Esophagus squamous epithelium (tissue), 5 donors: ENCODE measurements at regions not wholly inside any gene's neighbourhood (a gene's known extent, or its start where the extent isn't known, plus 50 kb on each side); places are given as distances from the start of the nearest gene placed in this dataset.

Experiments
- DNase-seq: peaks from one replicate; lab custom pipeline; 2025; lab: John Stamatoyannopoulos, UW
- H3K27ac ChIP-seq, 4 donors: fragments of 200-600 bp; sonication (generic); one replicate each; pipeline ENCODE4 v1.5.1; 2016 to 2019; ENCODE audit warnings: mild to moderate bottlenecking in 1 of 4
- H3K27me3 ChIP-seq, 4 donors: fragments of 200-600 bp; sonication (generic); 1 replicate in 3 of 4; 2 replicates in 1 of 4; pipeline versions ENCODE4 v1.5.1 to v1.6.0; 2017 to 2021; ENCODE audit warnings: antibody characterized with exemption in 1 of 4
- H3K36me3 ChIP-seq, 3 donors: fragments of 200-600 bp; sonication (generic); one replicate each; pipeline ENCODE4 v1.5.1; 2016 to 2019
- H3K4me1 ChIP-seq, 3 donors: fragments of 200-600 bp; sonication (generic); one replicate each; pipeline ENCODE4 v1.5.1; 2017 to 2019
- H3K4me3 ChIP-seq, 4 donors: fragments of 200-600 bp; sonication (generic); 1 replicate in 3 of 4; 2 replicates in 1 of 4; pipeline ENCODE4 v1.5.1; 2016 to 2019; ENCODE audit warnings: mild to moderate bottlenecking in 2 of 4, moderate library complexity in 1 of 4
- H3K9me3 ChIP-seq, 3 donors: fragments of 200-600 bp; sonication (generic); one replicate each; pipeline ENCODE4 v1.5.1; 2016 to 2019
- CTCF ChIP-seq, 6 experiments: fragments of 450-650 bp in 4 of 6; fragments of 200-600 bp in 2 of 6; sonication (generic) in 2 of 6; IDR thresholded peaks; one replicate each; pipeline ENCODE4 v1.5.1; 2016 to 2019; ENCODE audit warnings: antibody characterized with exemption in 6 of 6, mild to moderate bottlenecking in 4 of 6, moderate library complexity in 4 of 6
- POLR2A ChIP-seq, 4 donors: fragments of 450-650 bp; IDR thresholded peaks; one replicate each; pipeline ENCODE4 v1.6.1; 2017; ENCODE audit warnings: antibody characterized with exemption in 4 of 4, mild to moderate bottlenecking in 4 of 4, moderate library complexity in 3 of 4
- WGBS, 2 donors: methylation state at CpG; one replicate each; pipeline ENCODE4 v1.1.5; 2018; 5-methylcytosine and 5-hydroxymethylcytosine counted together
- intact Hi-C: fragments of 100-400 bp; cut with DNase I; formaldehyde crosslinking; loops from one replicate; pipeline ENCODE4 v1.15.0; 2022
- donor health status: DM: yes; HTN: yes; CAD: no.

GRCh38 chr16:17901309-17901708 is 430.5 kb upstream of the XYLT1 start:
- Histone ChIP-seq H3K4me3 (no peak overlapping the region), H3K4me1 (no peaks in the 10 kb centered on the region), H3K9me3 (peaks cover 0 to 3% (median 0%) of the 10 kb centered on the region in 3 donors), H3K27me3 (no peaks in the 10 kb centered on the region), H3K27ac (no peak overlapping the region), H3K36me3 (no peaks in the 10 kb centered on the region)
- TF ChIP-seq CTCF (IDR thresholded peaks at IDR 0.05) = no peak
- 46 to 90% methylated on average over 1 of the region's 1 CpG for WGBS, 2 donors
- intact Hi-C loops = no loop called here
- DNase-seq = no peak

- TF ChIP-seq POLR2A (IDR thresholded peaks at IDR 0.05) (no peak), CTCF (IDR thresholded peaks at IDR 0.05) (no peak)
- Histone ChIP-seq H3K36me3 (no peaks in the 10 kb centered on the region), H3K4me3 (no peak overlapping the region), H3K4me1 (no peaks in the 10 kb centered on the region), H3K27me3 (no peaks in the 10 kb centered on the region), H3K27ac (no peak overlapping the region), H3K9me3 (no peaks in the 10 kb centered on the region)
- intact Hi-C loops = no loop called here
- WGBS, 2 donors = 94 to 100% methylated on average over 1 of the region's 1 CpG
- DNase-seq = no peak
Observed at GRCh38 chr16:17899141-17899540, 428.4 kb upstream of the XYLT1 start.

- Histone ChIP-seq H3K4me3 (no peak overlapping the region), H3K27me3 (no peaks in the 10 kb centered on the region), H3K9me3 (no peaks in the 10 kb centered on the region), H3K27ac (no peak overlapping the region), H3K4me1 (no peaks in the 10 kb centered on the region), H3K36me3 (no peaks in the 10 kb centered on the region)
- TF ChIP-seq CTCF (IDR thresholded peaks at IDR 0.05) (no peak), POLR2A (IDR thresholded peaks at IDR 0.05) (no peak)
- no peak for DNase-seq
- 69 to 71% methylated on average over 3 of the region's 3 CpGs for WGBS, 2 donors
- intact Hi-C loops = no loop called here
Observed at GRCh38 chr16:17887963-17888362, 417.2 kb upstream of the XYLT1 start.

GRCh38 chr16:17885659-17886207 is 415.0 kb upstream of the XYLT1 start:
- 63 to 64% methylated on average over 7 of the region's 7 CpGs for WGBS, 2 donors
- intact Hi-C loops = no loop called here
- Histone ChIP-seq H3K4me3 (no peak overlapping the region), H3K36me3 (no peaks in the 10 kb centered on the region), H3K4me1 (no peaks in the 10 kb centered on the region), H3K9me3 (no peaks in the 10 kb centered on the region), H3K27me3 (peaks cover 0 to 4% (median 0%) of the 10 kb centered on the region in 4 donors), H3K27ac (no peak overlapping the region)
- TF ChIP-seq CTCF (IDR thresholded peaks at IDR 0.05) = no peak
- no peak for TF ChIP-seq POLR2A (IDR thresholded peaks at IDR 0.05)
- no peak for DNase-seq

- 58 to 59% methylated on average over 2 of the region's 2 CpGs for WGBS, 2 donors
- intact Hi-C loops = no loop called here
Observed at GRCh38 chr16:17877821-17878360, 407.1 kb upstream of the XYLT1 start.

More at GRCh38 chr16:17877821-17878360, 407.1 kb upstream of the XYLT1 start:
- Histone ChIP-seq H3K9me3 (no peaks in the 10 kb centered on the region), H3K36me3 (no peaks in the 10 kb centered on the region), H3K4me3 (no peak overlapping the region), H3K27ac (no peak overlapping the region), H3K4me1 (no peaks in the 10 kb centered on the region), H3K27me3 (peaks cover 0 to 4% (median 0%) of the 10 kb centered on the region in 4 donors)
- TF ChIP-seq CTCF (IDR thresholded peaks at IDR 0.05) (no peak), POLR2A (IDR thresholded peaks at IDR 0.05) (no peak)
- DNase-seq = no peak
